Small intestine (tissue), 7 donors: ENCODE measurements at regions not wholly inside any gene's neighbourhood (a gene's known extent, or its start where the extent isn't known, plus 50 kb on each side); places are given as distances from the start of the nearest gene placed in this dataset.

Experiments
- DNase-seq, 2 donors: peaks; one replicate each; pipeline versions ENCODE4 v3.0.0 to v3.0.0-alpha.2; 2013
- FAIRE-seq: peaks from 2 replicates; lab custom pipeline; 2012; peaks lifted over from hg19 to GRCh38; lab: Jason Lieb, UNC
- H3K27ac ChIP-seq, 3 donors: one replicate each; pipeline ENCODE4 v1.5.1; 2013; ENCODE audit warnings: low read length in 2 of 3, mild to moderate bottlenecking in 2 of 3, control low read depth in 1 of 3, inconsistent platforms in 1 of 3, low read depth in 1 of 3, moderate library complexity in 1 of 3
- H3K27me3 ChIP-seq, 3 donors: one replicate each; pipeline ENCODE4 v1.6.1; 2013; ENCODE audit warnings: low read length in 3 of 3, inconsistent platforms in 1 of 3; ENCODE audit not compliant: control insufficient read depth in 3 of 3, insufficient read depth in 3 of 3
- H3K36me3 ChIP-seq, 3 donors: one replicate each; pipeline ENCODE4 v1.6.1; 2013; ENCODE audit warnings: low read length in 3 of 3, inconsistent platforms in 1 of 3, low read depth in 1 of 3, mild to moderate bottlenecking in 1 of 3, moderate library complexity in 1 of 3; ENCODE audit not compliant: control insufficient read depth in 3 of 3, insufficient read depth in 2 of 3
- H3K4me1 ChIP-seq, 3 donors: one replicate each; pipeline ENCODE4 v1.6.1; 2013; ENCODE audit warnings: low read length in 2 of 3, inconsistent platforms in 1 of 3, low read depth in 1 of 3, mild to moderate bottlenecking in 1 of 3, moderate library complexity in 1 of 3; ENCODE audit not compliant: control insufficient read depth in 3 of 3, insufficient read depth in 2 of 3
- H3K4me3 ChIP-seq, 3 donors: one replicate each; pipeline ENCODE4 v1.5.1; 2013; ENCODE audit warnings: low read length in 3 of 3, control low read depth in 1 of 3, inconsistent platforms in 1 of 3, low read depth in 1 of 3, mild to moderate bottlenecking in 1 of 3, moderate library complexity in 1 of 3
- H3K9me3 ChIP-seq, 2 donors: one replicate each; pipeline ENCODE4 v1.6.1; 2013; ENCODE audit warnings: low read depth in 1 of 2, low read length in 1 of 2; ENCODE audit not compliant: control insufficient read depth in 2 of 2, insufficient read depth in 1 of 2
- WGBS, 3 donors: extraction: QIAGEN DNeasy Blood & Tissue Kit; methylation state at CpG; one replicate each; pipeline ENCODE4 v1.1.7; 2013; 5-methylcytosine and 5-hydroxymethylcytosine counted together
- donor health status: healthy with polysubstance abuse.
- donor health status: control.
- donor health status: control.
- donor health status: Bipolar disorder and iron deficiency.
- donor health status: healthy.

DNA sequence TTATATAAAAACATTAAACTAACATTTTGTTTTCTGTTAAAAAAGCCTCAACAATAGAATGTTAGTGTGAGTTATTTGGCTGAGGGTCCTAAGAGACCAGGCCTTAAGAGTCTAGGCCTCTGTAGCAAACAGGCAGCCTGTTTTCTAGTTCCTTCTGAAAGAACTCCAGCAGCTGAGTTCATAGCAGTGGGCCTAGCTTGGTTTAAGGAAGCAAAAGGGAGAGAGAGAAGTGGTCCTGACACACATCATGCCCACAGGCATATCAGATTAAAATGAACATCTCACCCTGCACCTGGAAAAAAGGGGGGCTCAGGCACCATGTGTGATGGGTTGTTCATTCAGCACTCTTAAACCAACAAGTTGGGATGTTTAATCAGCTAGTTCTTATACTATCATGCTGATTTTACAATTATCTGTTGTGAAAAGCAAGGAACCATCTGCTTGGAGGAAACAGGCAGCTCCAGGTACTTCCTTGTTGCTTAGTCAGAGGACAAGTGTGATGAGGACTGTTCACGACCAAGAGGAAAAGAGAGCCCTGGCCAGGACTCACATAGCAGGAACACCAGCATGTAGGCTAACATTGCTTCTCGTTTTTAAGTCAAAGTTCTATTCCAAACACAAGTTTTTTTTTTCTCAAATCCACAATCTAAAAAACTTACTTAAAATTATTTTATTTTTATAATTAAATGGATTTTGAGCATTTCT, 81.3 kb upstream of the FRY start:
- FAIRE-seq (no peak), DNase-seq (peak in 1 of 2 donors; percentile 46)
- H3K27ac ChIP-seq = peak overlapping the region in 1 of 3 donors; percentile 36
- no peaks in the 10 kb centered on the region for H3K9me3 ChIP-seq
- 36 to 65% (median 46%) methylated on average over 2 of the region's 2 CpGs for WGBS, 3 donors
- H3K4me3 ChIP-seq = no peak overlapping the region
- H3K36me3 ChIP-seq = no peaks in the 10 kb centered on the region
- H3K4me1 ChIP-seq = peaks cover 0 to 3% (median 0%) of the 10 kb centered on the region in 3 donors
- H3K27me3 ChIP-seq = no peaks in the 10 kb centered on the region

DNA sequence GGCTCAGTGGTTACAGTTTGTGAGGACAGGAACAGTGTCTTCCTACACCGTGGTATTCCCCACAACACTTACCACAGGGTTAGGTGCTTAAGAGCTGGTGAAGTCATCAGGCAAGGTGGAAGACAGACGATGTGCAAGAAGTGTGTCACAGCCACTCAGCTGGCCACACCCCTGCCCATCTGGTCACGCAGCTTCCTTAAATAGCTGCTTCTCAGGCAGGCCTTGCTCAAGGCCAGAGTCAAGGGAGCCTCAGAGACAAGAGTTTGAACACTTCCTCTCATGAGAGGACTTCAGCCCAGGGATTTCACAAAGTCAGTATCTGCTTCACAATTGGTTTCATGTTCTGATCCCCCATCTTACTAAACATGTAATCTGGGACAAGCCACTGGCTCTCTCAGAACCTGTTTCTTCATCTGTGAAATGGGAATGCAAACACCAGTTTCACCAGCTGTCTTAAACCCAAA, 80.3 kb upstream of the FRY start:
- Histone ChIP-seq H3K9me3 (no peaks in the 10 kb centered on the region), H3K27me3 (no peaks in the 10 kb centered on the region), H3K27ac (peak overlapping the region in 1 of 3 donors; percentile 51), H3K4me3 (no peak overlapping the region), H3K36me3 (no peaks in the 10 kb centered on the region), H3K4me1 (no peaks in the 10 kb centered on the region)
- no peak for FAIRE-seq
- WGBS, 3 donors = 47 to 50% (median 48%) methylated on average over 3 of the region's 3 CpGs
- peak; percentile 62 to 67 for DNase-seq

DNA sequence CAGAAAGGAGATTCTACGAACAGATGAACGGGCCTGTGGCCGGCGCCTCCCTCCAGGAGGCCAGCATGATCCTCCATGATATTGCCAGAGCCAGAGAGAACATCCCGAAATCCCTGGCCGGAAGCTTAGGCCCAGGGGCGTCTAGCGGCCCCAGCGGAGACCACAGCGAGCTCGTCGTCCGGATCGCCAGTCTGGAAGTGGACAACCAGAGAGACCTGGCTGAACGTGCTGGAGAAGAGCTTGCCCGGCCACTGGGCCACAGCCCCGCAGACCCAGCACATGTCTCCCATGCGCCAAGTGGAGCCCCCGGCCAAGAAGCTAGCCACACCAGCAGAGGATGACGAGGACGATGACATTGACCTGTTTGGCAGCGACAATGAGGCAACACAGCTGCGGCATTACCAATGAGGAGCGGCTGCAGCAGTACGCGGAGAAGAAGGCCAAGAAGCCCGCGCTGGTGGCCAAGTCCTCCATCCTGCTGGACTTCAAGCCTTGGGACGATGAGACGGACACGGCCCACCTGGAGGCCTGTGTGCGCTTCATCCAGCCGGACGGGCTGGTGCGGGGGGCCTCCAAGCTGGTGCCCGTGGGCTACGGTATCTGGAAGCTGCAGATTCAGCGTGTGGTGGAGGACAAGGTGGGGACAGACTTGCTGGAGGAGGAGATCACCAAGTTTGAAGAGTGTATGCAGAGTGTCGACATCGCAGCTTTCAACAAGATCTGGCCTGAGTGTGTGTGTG, 78.8 kb upstream of the FRY start:
- Histone ChIP-seq H3K4me1 (no peaks in the 10 kb centered on the region), H3K36me3 (no peaks in the 10 kb centered on the region), H3K27ac (no peak overlapping the region), H3K27me3 (no peaks in the 10 kb centered on the region), H3K4me3 (no peak overlapping the region), H3K9me3 (peaks cover 0 to under 1% of the 10 kb centered on the region in 2 donors)
- WGBS, 3 donors = 97% methylated on average over 40 of the region's 40 CpGs
- FAIRE-seq (no peak), DNase-seq (no peak)

- FAIRE-seq = no peak
- 80 to 90% (median 85%) methylated on average over 3 of the region's 3 CpGs for WGBS, 3 donors
- no peaks in the 10 kb centered on the region for H3K4me1 ChIP-seq
Measured at GRCh38 chr13:31955101-31955500, 76.5 kb upstream of the FRY start.

DNA sequence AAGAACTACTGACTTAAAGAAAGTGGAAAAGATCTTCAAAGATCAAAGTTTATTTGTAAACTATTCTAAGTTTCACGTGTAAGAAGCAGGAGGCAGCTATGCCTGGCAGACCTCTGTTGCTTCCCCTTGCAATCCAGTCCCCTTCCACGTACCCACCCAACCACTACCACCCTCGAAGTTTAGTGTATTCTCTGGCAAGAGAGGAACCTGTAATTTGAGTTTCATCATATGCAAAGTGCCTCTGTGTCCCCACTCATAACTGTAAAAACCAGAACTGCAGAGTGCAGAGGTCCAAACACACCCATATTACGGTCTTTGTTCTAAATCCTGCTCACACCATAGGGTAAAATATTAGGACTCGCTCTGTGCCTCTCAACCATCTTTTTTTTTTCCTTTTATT, 75.8 kb upstream of the FRY start:
- no peak for FAIRE-seq
- H3K27ac ChIP-seq = no peak overlapping the region
- no peaks in the 10 kb centered on the region for H3K36me3 ChIP-seq
- WGBS, 3 donors = 50 to 71% (median 54%) methylated on average over 5 of the region's 5 CpGs
- H3K27me3 ChIP-seq = no peaks in the 10 kb centered on the region
- no peaks in the 10 kb centered on the region for H3K4me1 ChIP-seq
- no peak for DNase-seq
- H3K4me3 ChIP-seq = no peak overlapping the region
- peaks cover 0 to 4% of the 10 kb centered on the region in 2 donors for H3K9me3 ChIP-seq

More at GRCh38 chr13:31955101-31955500, 76.5 kb upstream of the FRY start:
- H3K36me3 ChIP-seq = no peaks in the 10 kb centered on the region
- no peak overlapping the region for H3K27ac ChIP-seq
- H3K9me3 ChIP-seq = peaks cover 0 to 4% of the 10 kb centered on the region in 2 donors
- H3K4me3 ChIP-seq = no peak overlapping the region
- no peaks in the 10 kb centered on the region for H3K27me3 ChIP-seq
- no peak for DNase-seq

GRCh38 chr13:31956980-31957644, 74.5 kb upstream of the FRY start:
- 70 to 85% (median 82%) methylated on average over 2 of the region's 2 CpGs for WGBS, 3 donors
- no peak overlapping the region for H3K27ac ChIP-seq

DNA sequence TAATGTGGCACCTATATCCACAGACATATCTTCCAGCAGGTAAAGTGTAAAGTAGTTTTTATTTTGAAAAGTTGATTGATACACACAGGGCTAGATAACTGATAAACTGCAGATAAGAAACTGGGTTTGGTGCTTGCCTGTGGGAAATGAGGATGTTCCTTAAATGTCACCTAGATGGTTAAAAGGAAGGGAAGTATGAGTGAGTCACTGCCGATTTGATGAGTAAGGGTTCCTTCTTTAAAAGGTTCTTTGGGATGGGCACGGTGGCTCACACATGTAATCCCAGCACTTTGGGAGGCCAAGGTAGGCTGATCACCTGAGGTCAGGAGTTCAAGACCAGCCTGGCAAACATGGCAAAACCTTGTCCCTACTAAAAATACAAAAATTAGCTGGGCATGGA, 73.8 kb upstream of the FRY start:
- no peak for FAIRE-seq
- Histone ChIP-seq H3K4me3 (no peak overlapping the region), H3K4me1 (no peaks in the 10 kb centered on the region), H3K9me3 (peaks cover 0 to 4% of the 10 kb centered on the region in 2 donors), H3K36me3 (no peaks in the 10 kb centered on the region), H3K27ac (no peak overlapping the region), H3K27me3 (no peaks in the 10 kb centered on the region)
- WGBS, 3 donors = 82 to 89% (median 84%) methylated on average over 2 of the region's 2 CpGs
- DNase-seq = no peak

More at GRCh38 chr13:31956980-31957644, 74.5 kb upstream of the FRY start:
- DNase-seq = no peak
- peak; percentile 15 for FAIRE-seq
- Histone ChIP-seq H3K36me3 (no peaks in the 10 kb centered on the region), H3K27me3 (no peaks in the 10 kb centered on the region), H3K9me3 (peaks cover 0 to 4% of the 10 kb centered on the region in 2 donors), H3K4me1 (no peaks in the 10 kb centered on the region), H3K4me3 (no peak overlapping the region)

DNA sequence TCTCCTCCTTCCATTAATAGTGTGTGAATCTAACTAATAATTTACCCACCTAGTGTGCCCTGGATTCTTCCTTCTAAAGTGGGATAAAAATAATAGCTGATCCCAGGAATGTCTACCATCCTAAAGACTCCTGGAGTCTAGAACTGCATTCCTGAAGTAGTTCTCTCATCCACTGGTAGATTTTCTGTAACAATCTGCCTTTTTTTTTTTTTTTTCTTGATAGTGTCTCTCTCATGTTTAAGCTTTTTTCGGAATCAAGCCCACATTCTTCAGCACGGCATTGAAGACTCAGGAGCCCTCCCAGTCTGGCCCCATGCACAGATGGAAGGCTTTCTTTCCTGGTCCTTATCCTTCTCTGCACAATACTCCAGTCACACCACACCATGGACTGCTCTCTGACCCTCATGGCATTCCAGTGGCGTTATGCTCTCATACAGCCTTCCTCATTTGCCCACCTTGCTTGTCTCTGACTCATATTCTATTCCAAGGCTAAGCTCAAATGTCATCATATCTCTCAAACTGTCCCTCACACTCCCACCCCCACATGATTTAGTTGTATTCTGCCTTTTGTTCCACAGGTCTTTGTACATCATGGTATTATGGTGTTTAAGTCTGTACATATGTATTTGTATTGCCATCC, 68.7 kb upstream of the FRY start:
- WGBS, 3 donors = 80 to 87% (median 83%) methylated on average over 3 of the region's 3 CpGs
- Histone ChIP-seq H3K9me3 (peaks cover 0 to 3% of the 10 kb centered on the region in 2 donors), H3K27ac (no peak overlapping the region), H3K4me1 (peaks cover 0 to 9% (median 8%) of the 10 kb centered on the region in 3 donors), H3K27me3 (no peaks in the 10 kb centered on the region), H3K36me3 (no peaks in the 10 kb centered on the region), H3K4me3 (no peak overlapping the region)
- DNase-seq = no peak
- no peak for FAIRE-seq
